NCI-H82 treated with DMSO at 0.1 percent for 48 hours (cell line): ENCODE measurements at regions not wholly inside any gene's neighbourhood (a gene's known extent, or its start where the extent isn't known, plus 50 kb on each side); places are given as distances from the start of the nearest gene placed in this dataset.

Source experiments
- DNase-seq: peaks from one replicate; lab custom pipeline; 2025; ENCODE audit not compliant: unreplicated experiment; lab: John Stamatoyannopoulos, UW

GRCh38 chr2:144285324-144285723 is 234.6 kb downstream of the ZEB2 start:
- DNase-seq = no peak

DNA sequence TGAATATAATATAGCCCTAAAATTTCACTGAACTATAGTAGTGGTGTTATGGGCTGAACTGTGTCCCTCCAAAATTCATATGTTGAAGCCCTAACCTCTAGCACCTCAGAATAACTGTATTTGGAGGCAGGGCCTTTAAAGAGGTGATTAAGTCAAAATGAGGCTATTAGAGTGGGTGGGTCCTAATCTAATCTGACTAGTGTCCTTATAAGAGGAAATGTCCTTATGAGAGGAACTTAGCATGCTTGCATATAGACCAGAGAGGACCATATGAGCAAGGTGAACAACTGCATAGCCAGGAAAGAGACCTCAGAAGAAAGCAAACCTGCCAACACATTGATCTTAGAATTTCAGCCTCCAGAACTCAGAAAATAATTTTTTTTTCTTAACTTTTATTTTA is 238.4 kb downstream of the ZEB2 start:
- peak; percentile 34 for DNase-seq

DNA sequence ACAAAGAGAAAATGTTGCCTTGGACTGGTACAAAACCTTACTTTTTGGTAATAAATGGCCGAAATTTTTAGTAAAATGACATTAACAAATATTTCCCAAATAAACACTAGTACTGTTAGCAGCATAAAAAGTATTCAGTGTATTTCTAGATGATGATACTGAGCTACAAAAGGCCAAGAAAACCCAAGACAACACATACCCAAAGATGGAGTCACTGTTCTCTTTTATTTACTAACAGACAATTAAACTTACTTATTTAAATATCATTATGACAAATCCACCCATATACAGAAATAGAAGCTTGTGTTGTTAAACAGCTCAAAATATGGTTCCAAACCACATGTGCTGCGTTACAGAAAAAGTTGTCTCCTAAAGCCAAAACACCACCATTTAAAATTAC is 239.9 kb downstream of the ZEB2 start:
- DNase-seq = no peak

DNA sequence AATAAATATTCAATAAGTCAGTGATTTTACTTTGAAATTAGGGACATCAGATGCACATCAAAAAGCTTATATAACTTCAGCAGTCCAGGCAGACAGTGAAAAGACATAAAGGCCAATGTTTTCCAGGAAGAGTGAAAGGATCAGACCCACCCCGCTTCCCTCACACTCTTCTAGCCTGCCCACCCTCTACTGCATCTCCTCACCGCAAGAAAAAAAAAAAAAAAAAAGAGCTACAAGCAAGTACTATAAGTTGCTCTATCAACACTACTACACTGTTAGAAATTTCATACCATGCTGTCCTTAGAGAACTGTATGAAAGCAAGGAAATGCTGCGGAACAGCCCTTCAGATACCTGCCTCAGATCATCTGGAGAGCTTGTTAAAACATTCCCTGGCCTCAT is 240.8 kb downstream of the ZEB2 start:
- DNase-seq = no peak

- no peak for DNase-seq
Observed at GRCh38 chr2:144277622-144278354, 242.1 kb downstream of the ZEB2 start.

DNA sequence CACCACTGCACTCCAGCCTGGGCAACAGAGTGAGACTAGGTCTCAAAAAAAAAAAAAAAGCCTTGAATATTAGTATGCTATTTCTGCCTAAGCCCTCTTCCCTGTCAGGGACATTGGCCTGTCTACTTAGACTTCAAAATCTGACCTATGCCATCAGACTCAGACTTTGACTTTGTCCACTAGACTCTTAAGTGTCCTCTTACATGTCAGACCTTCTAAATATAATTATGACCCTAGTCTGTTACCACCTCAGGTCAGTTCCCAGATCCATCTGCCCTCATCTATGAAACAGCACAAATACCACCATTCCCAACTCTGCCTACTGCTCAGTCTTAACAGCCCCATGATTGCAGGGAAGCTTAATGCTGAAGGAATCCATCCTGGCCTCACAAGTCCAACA is 244.6 kb downstream of the ZEB2 start:
- no peak for DNase-seq

GRCh38 chr2:144274131-144274530 is 245.8 kb downstream of the ZEB2 start:
- no peak for DNase-seq

GRCh38 chr2:144270951-144271350 is 249.0 kb downstream of the ZEB2 start:
- DNase-seq = no peak

DNA sequence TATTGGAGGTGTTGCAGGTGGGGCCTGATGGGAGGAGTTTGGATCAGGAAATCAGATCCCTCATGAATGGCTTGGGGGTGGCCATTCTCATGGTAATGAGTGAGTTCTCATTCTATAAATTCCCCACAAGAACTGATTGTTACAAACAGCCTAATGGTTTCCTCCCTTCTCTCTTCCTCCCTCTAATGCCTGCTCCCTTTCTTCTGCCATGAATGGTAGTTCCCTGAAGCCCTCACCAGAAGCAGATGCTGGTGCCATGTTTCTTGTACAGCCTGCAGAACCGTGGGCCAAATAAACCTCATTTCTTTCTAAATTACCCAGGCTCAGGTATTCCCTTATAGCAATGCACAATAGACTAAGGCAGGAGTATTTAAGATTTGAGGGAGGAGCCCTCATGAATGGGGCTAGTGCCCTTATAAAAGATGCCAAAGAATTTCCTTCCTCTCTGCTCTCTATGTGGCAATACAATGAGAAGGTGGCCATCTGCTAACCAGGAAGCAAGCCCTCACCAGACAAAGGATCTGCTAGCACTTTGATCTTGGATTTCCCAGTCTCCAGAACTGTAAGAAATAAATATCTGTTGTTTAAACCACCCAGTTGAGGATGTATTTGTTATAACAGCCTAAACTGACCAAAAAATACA is 251.8 kb downstream of the ZEB2 start:
- DNase-seq = no peak

DNA sequence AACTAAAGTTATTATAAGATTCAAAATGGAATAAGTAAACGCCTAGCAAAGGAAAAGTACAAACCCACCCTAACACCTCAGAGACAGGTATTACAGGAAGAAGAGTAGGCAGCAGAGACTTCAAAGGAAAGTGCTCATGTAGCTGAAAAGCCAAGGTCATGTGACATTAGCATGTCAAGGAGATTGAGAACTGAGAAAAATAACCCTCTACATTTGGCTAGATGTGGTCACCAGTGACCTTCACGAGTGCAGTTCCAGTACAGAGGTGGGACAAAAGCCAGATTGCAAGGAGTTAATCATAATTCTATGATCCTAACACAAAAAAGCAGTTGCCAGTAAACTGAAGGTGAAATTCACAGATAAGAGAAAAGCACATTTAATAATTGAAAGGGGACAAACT is 252.7 kb downstream of the ZEB2 start:
- DNase-seq = no peak

DNA sequence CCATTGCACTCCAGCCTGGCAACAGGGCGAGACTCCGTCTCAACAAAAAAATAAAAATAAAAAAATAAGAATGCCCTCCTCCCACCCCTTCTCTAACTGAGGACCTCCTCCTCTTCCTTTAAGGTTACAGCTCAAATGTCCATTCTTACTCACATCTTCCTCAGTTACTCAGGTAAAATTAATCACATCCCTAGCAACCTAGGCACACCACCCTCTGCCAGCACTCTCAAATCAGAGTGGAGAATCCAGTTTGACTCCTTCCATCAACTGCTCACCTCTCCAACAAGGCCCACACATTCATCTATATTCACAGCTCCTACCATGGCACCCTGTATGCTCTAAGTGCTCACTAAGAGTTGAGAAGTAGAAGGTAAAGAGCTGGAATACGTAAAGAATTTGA is 254.3 kb downstream of the ZEB2 start:
- DNase-seq = no peak

DNA sequence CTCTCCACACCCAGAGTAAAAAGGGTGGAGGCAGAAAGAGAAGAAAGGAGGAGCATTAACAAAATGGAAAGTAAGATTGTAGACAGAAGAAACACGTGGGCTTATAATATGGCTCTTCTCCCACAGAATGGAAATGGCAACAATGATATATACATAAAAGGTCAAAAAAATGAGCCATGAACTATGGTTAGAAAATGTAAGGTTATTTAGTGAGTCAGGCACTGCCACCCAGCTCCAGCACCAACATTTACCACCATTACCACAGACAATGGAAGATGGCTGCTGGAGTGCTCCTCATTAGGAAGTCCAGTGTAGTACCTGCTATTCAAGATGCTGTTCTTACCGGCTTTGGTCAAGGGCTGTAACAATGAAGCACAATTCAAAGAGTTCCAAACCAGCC is 258.0 kb downstream of the ZEB2 start:
- no peak for DNase-seq

DNA sequence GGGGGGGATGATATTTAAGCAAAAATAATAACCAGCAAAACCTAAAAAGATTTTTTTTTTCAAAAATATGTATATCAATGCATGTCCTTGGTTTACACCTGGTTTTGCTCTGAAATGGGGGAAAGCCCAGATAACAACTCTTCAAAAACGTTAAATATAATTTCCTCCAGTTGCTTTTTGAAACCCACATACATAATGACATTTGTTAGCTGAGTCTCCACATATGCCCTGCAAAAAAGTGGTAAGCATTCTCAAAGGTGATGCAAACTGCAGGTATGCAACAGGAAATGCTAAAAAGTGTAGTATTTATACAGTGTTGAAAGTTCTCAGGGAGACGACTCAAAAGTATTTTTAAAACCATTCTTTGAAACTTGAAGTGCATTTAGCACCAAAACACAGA is 258.6 kb downstream of the ZEB2 start:
- no peak for DNase-seq

GRCh38 chr2:144259332-144259731 is 260.6 kb downstream of the ZEB2 start:
- no peak for DNase-seq

- no peak for DNase-seq
Observed at GRCh38 chr2:144258154-144258553, 261.8 kb downstream of the ZEB2 start.

GRCh38 chr2:144256996-144257707 is 262.8 kb downstream of the ZEB2 start:
- DNase-seq = no peak

DNA sequence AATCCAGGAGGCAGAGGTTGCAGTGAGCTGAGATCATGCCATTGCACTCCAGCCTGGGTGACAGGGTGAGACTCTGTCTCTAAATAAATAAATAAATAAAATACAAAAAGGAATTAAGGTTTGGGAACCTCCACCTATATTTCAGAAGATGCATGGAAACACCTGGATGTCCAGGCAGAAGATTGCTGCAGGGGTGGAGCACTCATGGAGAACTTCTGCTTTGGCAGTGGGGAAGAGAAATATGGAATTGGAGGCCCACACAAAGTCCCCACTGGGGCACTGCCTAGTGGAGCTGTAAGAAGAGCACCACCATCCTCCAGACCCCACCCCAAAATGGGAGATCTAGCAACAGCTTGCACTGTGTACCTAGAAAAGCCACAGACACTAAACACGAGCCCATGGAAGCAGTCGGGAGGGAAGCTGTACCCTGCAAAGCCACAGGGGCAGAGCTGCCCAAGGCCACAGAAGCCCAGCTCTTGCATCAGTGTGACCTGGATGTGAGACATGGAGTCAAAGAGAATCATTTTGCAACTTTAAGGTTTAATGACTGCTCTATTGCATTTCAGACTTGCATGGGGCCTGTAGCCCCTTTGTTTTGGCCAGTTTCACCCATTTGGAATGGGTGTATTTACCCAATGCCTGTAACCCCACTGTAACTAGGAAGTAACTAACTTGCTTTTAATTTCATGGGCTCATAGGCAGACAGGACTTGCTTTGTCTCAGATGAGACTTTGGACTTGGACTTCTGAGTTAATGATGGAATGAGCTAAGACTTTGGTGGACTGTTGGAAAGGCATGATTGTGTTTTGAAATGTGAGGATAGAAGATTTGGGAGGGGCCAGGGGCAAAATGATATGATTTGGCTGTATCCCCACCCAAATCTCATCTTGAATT is 265.3 kb downstream of the ZEB2 start:
- DNase-seq = no peak

- no peak for DNase-seq
Observed at GRCh38 chr2:144253743-144254142, 266.2 kb downstream of the ZEB2 start.

- no peak for DNase-seq
Observed at GRCh38 chr2:144252694-144253093, 267.2 kb downstream of the ZEB2 start.

DNA sequence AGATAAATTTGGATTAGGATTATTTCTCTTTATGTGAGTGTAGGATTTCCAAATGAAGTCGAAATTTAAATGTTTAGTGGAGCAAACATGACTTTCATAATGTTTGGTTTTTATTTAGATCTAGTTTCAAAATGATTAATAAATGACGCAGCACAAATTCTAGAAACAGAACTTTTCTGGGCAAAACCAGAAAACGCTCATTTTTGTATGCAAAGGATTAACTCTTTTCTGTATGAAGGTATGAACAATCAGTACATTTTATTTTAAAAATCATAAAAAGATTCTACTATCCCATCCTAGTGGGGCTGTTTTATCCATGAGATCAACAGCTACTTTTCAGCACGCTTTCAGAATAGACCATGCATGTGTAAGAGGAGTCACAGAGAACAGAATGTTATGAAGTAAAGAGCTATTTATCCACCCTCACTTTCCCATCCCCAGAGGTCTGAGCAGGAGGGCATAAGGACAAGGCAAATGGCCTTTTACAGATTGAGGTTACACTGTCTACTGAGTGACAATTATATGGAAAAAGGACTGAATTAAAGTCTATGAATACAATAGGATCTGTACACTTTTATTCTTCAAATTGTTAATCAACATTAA is 270.8 kb downstream of the ZEB2 start:
- DNase-seq = no peak
